ENCODE measurements at regions not wholly inside any gene's neighbourhood (a gene's known extent, or its start where the extent isn't known, plus 50 kb on each side); places are given as distances from the start of the nearest gene placed in this dataset.

GRCh38 chr12:78330131-78330530 lies 499.4 kb downstream of the NAV3 start:
- Histone ChIP-seq H3K4me2 (ENCODE audit: insufficient read depth, low read length) (no peak overlapping the region), H3K4me1 (ENCODE audit: control insufficient read depth, extremely low read depth, insufficient read depth, low read length) (no peaks in the 10 kb centered on the region), H3K79me2 (ENCODE audit: control insufficient read depth, insufficient read depth, low read length) (no peaks in the 10 kb centered on the region), H3K9me3 (replicated peaks; ENCODE audit: control insufficient read depth, insufficient read depth, low read length) (no peaks in the 10 kb centered on the region), H3K27ac (ENCODE audit: insufficient read depth, low read depth, low read length) (no peak overlapping the region), H4K20me1 (replicated peaks; ENCODE audit: control insufficient read depth, extremely low read depth, insufficient read depth, low read length) (no peaks in the 10 kb centered on the region), H3K27me3 (ENCODE audit: control insufficient read depth in 2 of 2, insufficient read depth in 2 of 2, low read length in 2 of 2) (peaks cover 0 to 2% of the 10 kb centered on the region in 2 experiments), H2AFZ (ENCODE audit: low read depth, low read length) (no peak overlapping the region), H3K4me3 (replicated peaks in 1 of 3; ENCODE audit: insufficient read depth in 1 of 3, low read depth in 1 of 3, low read length in 3 of 3) (no peak overlapping the region), H3K36me3 (ENCODE audit: control insufficient read depth in 2 of 2, extremely low read depth in 1 of 2, insufficient read depth in 2 of 2, low read length in 2 of 2) (no peaks in the 10 kb centered on the region), H3K9ac (replicated peaks; ENCODE audit: extremely low read depth, insufficient read depth, low read length) (no peak overlapping the region), H3K9me1 (replicated peaks; ENCODE audit: control insufficient read depth, extremely low read depth, insufficient read depth, low read length) (no peaks in the 10 kb centered on the region)
- CTCF ChIA-PET = interaction anchor here (1.0 to 1.5 kb wide), 4 partner anchors 8 to 26 kb away, joined by 3 to 5 read pairs (median 4); no protein-coding TSS in a partner anchor
- POLR2A ChIA-PET = no interaction called here
- TF ChIP-seq MAX (IDR thresholded peaks at IDR 0.05; ENCODE audit: insufficient read depth, insufficient read length) (no peak), POLR2AphosphoS5 (IDR thresholded peaks at IDR 0.05; ENCODE audit: insufficient read depth, low read depth, low read length) (no peak), MYC (IDR thresholded peaks at IDR 0.05; ENCODE audit: low read depth, low read length) (no peak), JUN (IDR thresholded peaks at IDR 0.05; ENCODE audit: borderline replicate concordance, insufficient read depth, insufficient read length, low read depth) (no peak), FOS (IDR thresholded peaks at IDR 0.05; ENCODE audit: borderline replicate concordance, insufficient read depth, low read length) (no peak), CTCF (IDR thresholded peaks at IDR 0.05; ENCODE audit: extremely low read depth in 1 of 2, insufficient read depth in 1 of 2, low read depth in 1 of 2, low read length in 2 of 2) (no peak), POLR2A (IDR thresholded peaks at IDR 0.05; ENCODE audit: low read depth, low read length) (no peak), EZH2 (IDR thresholded peaks at IDR 0.05; ENCODE audit: borderline replicate concordance, low read depth, low read length, severe bottlenecking) (no peak), GATA2 (IDR thresholded peaks at IDR 0.05; ENCODE audit: insufficient read depth, insufficient read length, low read depth, low read length) (no peak)
- intact Hi-C loops (cut with micrococcal nuclease) = no loop called here
- FAIRE-seq = no peak
- no TSS peak for BruUV-seq (replicated peaks)
- DNase-seq (ENCODE audit: low read depth, low spot score) = no peak
- dilution Hi-C loops (cut with MboI; ENCODE audit: extremely low pct_ligation_motif_present, low sequenced_read_pairs) = no loop called here
